ENCODE measurements at regions not wholly inside any gene's neighbourhood (a gene's known extent, or its start where the extent isn't known, plus 50 kb on each side); places are given as distances from the start of the nearest gene placed in this dataset.

DNA sequence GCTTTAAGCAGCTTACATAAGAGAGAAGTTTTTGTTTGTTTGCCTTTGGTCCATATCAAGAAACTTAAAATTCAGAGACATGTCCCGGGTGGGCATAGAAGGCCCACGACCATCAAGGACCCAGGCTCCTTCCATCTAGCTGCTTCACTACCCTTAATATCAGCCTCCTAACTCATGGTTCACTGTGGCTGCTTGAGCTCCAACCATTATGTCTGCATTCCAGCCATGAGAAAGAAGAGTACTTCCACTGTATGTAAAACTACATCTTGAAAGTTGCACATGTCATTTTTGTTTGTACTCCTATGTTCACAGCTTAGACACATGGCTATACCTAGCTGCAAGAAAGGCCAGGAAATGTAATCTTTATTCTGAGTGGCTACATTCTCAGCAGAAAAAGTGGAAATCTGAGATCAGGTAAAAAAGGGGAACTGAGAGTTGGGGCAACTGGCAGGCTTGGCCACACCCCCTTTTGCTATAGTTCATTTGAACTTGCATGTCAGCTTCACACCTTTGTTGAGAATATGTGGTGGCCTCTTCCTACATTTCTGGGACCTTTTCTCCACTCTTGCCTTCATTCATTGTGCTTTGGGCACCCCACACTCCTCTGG lies 81.3 kb upstream of the TP53I11 start:
- TF ChIP-seq, protein P1, sequence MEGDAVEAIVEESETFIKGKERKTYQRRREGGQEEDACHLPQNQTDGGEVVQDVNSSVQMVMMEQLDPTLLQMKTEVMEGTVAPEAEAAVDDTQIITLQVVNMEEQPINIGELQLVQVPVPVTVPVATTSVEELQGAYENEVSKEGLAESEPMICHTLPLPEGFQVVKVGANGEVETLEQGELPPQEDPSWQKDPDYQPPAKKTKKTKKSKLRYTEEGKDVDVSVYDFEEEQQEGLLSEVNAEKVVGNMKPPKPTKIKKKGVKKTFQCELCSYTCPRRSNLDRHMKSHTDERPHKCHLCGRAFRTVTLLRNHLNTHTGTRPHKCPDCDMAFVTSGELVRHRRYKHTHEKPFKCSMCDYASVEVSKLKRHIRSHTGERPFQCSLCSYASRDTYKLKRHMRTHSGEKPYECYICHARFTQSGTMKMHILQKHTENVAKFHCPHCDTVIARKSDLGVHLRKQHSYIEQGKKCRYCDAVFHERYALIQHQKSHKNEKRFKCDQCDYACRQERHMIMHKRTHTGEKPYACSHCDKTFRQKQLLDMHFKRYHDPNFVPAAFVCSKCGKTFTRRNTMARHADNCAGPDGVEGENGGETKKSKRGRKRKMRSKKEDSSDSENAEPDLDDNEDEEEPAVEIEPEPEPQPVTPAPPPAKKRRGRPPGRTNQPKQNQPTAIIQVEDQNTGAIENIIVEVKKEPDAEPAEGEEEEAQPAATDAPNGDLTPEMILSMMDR (optimal IDR thresholded peaks at IDR 0.05 in 1 of 3, IDR thresholded peaks at IDR 0.05 in 1 of 3, conservative IDR thresholded peaks at IDR 0.05 in 1 of 3; ENCODE audit: extremely low read depth in 1 of 3, insufficient read depth in 2 of 3, low read length in 3 of 3), result no peak
- TF ChIP-seq EZH2 (IDR thresholded peaks at IDR 0.05; ENCODE audit: low read length), result no peak
